ENCODE measurements at regions not wholly inside any gene's neighbourhood (a gene's known extent, or its start where the extent isn't known, plus 50 kb on each side); places are given as distances from the start of the nearest gene placed in this dataset.

DNA sequence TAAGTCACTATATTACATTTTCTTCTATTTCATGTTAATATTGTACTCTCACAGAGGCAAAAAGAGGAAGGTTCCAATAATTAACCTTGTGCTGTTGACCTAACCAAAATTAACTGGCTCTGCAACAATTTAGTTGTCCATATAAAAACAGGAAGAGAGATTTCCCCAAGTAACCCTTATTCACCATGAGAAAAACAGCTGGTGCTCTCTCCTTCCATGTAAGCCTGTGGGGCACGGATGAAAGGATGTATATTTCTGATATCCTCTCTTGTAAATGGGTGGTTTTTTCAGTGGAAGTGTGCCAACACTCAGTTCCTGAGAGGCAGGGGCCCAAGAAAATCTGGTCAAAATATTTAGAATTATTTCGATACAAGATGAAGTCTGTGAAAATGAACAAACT is 358.1 kb downstream of the CRPPA start:
- DNase-seq (ENCODE audit: low spot score): no peak

DNA sequence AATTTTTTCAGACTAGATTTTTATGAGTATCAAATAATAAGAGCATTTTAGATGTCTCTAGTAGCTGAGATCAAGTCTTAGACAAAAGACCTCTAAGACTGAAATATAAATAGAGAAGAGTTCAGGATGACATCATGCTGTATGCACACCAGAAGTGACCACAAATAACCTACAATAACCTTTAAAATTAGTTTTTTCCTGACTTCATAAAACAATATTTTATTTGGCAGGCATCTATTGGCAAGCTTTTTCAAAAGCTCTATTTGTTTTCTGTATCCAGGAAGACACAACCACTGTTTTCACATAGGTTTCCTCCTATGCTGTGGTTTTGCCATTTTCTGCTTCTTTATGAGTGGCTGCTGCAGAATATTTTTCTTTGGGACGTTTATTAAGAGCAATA is 359.1 kb downstream of the CRPPA start:
- peak; percentile 26 for DNase-seq (ENCODE audit: low spot score)

DNA sequence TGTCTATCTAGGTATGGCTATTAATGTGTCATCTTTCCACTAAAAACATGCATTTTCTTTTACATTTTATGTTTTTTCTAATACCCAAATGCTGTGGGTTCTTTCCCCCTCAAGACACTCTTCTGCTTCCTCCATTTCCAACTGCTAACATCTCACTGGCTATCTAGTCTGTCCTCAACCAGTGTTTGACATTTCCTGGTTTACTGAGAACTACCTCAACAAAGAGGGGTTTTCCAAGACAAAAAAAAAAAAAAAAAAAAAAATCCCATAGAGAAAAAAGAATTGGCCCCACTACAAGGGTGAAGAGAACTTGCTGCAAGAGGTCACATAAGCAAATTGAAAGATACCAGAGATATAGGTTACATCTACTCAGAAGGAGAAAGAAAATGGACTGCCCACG is 359.7 kb downstream of the CRPPA start:
- DNase-seq (ENCODE audit: low spot score): no peak

DNA sequence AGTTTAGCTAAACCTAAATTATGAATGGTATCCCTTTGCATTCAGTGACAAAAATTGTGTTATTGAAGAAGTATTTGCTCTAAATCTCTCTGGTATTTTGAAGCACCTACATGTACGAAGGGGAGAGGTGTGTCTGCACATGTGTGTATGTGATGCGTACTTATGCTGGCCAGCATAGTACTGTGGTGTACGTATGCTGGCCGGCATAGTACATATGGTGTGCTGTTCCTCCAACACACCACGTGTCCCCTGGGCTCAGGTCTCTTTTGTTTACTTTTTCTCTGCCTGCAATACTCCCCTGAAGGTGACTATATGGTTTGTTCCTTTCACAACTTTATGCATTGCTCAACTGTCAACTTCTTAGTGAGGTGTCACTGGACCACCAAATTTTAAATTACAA is 360.3 kb downstream of the CRPPA start:
- no peak for DNase-seq (ENCODE audit: low spot score)

DNA sequence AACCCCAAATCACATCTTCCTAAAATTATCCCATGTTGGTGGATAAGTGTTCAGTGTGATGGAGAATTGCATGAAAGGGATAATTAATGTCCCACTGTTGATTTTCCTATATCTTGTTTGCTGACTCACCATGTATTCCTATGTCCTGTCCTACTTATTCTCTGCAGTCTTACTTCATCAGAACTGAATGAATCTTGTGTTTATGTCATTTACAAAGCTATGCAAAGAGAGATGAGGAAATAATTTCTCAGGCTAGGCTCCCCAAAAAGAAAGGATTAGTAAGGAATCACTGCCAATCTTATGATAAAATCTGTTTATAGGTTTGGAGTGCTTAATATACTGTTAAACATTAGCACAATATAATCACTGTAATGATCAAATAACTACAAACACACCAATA is 360.8 kb downstream of the CRPPA start:
- DNase-seq (ENCODE audit: low spot score): peak; percentile 35

DNA sequence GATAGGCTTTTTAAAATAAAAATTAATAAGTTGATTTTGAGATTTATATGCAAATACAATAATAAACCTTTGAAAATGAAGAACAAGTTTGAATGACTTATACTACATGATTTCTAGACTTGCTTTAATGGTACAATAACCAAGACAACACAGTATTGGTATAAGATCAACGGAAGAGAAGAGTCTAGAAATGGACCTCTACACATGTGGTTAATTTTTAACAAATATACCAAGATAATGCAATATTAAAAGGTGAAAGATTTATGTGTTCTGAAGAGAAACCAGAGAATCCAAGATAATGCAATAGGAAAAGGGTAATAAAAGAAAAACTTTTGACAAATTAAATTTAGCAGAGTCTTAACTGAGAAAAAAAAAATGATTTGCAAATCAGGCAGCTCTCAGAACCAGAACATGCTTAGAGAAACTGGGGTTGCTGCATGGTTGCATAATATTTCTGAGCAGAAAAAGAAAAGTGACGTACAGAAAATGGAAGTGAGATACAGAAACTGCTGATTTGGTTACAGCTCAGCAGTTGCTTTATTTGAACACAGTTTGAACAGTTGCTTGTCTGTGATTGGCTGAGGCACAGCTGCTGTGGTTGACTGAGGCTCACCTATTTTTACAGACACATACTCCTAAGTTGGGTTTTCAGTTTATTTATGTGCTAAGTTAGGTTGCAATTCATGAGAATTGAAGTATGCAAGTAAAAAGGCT is 365.9 kb downstream of the CRPPA start:
- no peak for DNase-seq (ENCODE audit: low spot score)

DNA sequence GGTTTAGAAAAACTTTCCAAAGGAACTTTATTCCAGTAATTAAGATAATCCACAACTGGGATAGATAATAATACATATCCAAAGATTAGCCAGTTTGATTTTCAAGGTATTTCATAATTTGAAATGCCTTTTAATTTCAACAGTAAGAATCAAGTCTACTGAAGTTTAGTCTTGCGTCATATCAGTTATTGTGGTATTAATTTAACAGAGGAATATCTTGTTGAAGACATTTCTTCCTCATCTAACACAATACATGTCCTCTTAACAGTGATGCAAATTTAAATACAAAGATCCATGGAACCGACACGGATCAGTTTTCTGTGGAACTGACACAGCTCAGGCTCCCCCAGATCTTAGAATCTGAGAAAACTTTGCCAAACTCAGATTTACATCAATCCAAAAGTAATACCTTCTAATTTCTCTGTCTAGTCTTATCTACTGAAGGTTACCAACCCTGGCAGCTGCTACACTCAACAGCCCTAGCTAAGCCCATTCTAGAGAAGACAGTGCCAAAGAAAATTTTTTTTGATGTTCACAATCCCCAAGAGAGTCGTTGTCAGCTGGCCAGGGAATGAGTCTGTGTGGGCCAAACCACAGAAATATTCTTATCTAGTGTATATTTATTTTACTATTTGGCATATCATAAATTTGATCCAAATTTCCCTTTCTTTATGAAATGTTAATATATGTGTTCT is 365.2 kb upstream of the MEOX2 start:
- DNase-seq (ENCODE audit: low spot score): no peak

DNA sequence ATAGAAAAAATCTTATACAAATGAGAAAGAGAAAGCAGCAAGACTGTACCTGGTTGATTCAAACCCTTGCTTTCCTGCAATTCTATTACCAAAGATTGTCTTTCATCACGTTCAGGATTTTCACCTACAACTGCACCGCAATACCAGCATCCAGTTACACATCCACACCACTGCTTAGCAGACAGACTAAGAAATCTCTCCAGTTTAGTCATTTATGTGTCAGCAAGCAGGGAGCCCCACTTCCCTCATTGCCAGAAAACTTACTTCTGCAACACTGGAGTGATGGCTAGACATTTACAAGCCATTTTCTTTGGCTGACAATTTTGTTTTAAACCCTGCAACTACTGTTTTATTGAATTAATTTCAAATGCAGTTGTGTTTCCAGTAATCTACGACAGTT is 359.6 kb upstream of the MEOX2 start:
- DNase-seq (ENCODE audit: low spot score): no peak

DNA sequence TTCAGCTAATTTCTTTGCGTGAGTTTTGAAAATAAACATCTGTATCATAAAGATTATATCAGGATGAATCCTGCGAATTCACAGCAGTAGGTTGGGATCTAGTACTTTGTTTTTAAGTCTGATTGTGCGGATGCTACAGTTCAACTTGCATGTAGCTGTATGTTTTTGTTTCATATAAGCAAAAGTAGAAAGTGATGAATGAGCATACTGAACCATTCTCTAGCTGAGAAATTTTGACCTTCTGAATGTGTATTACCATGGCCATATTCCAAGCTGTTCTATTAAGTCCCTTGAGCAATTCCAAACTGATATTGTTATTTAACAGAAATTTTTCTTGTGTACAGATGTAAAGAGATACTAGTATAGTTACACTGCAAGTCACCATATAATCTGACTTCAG is 358.8 kb upstream of the MEOX2 start:
- no peak for DNase-seq (ENCODE audit: low spot score)

DNA sequence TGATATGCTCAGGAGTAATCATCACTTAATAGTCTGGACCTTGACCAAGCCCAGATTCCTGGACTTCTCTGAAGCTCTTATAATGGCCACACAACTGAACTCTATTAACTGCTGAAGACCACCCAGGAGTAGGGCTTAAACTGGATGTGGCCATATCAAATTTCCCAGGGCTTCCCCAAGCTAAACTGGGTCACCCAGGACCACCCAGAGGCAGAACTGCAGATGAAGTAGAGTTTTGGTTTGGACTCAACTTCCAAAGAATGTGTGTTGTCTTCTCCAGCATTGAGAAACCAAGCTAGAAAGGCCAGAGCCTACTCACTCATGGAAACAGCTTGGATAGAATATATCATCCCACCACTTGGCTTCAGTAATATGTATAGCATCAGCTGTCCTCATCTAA is 358.2 kb upstream of the MEOX2 start:
- DNase-seq (ENCODE audit: low spot score): no peak

DNA sequence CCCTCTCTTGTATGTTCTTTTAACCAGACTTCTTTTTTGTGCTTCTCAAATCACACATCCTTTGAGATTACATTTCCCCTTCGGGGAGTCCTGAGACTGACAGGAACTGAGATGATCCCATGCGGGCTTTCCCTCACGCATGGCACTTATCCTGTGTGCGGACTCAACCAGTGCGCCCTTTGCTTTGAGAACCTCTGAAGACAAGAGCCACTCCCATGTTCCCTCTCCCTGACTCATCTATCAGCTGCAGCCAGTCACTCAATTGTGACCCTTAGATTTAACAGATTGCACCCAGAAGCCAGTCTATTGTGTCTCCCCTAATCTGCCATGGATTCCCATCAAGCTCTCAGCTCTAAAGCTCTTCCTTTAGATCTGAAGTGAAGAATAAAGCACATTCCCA is 353.9 kb upstream of the MEOX2 start:
- no peak for DNase-seq (ENCODE audit: low spot score)

DNA sequence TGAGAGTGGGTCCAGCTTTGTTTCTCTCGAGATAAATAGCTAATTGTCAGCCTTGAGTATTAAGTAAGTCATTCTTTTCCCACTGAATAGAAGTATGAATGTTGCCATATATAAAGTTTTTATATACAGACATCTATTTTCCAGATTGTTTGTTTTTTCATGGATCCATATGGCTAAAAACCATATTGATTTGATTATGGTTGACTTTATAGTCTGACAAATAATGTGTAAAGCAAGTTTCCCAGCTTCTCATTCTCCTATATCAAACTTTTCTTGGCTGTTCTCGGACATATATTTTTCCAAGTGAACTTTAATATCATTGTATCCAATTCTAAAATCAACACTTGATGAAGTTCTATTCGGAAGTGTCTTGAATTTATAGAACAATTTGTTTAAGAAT is 352.4 kb upstream of the MEOX2 start:
- no peak for DNase-seq (ENCODE audit: low spot score)

DNA sequence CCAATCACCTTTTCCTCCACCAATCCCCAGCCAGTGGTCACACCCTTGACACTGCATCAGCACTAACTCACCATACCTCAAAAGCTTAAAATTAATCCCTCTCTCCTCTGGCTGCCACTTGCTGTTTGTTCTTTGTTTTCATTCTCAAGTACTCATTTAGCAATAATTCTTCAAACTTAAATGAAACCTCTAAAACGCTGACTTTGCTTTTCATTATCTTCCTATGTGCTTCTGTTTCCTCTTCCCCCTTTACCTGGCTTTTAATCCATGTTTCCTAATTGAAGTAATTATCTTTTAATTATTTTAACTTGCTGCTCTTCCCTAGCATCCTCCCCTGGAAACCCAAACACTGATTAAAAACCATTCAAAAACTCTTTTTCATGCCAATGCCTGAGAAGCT is 348.9 kb upstream of the MEOX2 start:
- DNase-seq (ENCODE audit: low spot score): no peak

DNA sequence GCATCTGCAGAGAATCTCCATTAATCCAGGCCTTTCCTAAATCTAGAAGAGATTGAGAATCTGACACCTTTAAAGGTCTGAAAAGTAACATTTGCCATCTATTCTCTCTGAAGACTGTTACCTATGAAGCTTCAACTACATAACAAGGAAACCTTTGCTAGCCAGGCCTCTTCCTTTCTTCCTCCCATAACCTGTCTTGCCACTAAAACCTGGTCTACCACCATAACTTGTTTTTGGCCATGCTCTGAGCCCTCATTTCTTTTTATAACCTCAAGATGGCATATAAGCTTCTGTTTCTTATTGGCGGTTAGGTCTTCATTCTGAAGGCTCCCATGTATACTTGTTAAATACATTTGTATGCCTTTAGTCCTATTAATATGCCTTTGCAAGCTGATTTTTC is 348.4 kb upstream of the MEOX2 start:
- no peak for DNase-seq (ENCODE audit: low spot score)

DNA sequence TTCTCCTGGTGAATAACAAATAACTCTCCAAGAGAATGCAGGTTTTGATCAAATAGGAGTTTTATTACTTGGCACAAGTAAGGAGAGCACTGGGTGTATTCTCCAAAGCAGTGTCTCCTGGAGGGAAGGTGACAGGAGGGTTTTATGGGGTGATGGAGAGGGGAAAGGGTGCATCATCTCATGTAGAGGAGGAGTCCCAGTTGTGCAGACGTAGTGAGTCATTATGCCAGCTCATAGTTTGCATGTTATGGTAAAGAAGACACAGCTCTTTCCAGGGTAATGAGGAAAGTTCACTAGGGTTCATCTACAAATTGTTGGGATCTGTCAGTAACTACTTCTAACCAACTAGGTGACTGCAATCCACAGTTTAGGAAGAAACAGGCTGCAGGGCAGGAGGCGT is 347.9 kb upstream of the MEOX2 start:
- no peak for DNase-seq (ENCODE audit: low spot score)

DNA sequence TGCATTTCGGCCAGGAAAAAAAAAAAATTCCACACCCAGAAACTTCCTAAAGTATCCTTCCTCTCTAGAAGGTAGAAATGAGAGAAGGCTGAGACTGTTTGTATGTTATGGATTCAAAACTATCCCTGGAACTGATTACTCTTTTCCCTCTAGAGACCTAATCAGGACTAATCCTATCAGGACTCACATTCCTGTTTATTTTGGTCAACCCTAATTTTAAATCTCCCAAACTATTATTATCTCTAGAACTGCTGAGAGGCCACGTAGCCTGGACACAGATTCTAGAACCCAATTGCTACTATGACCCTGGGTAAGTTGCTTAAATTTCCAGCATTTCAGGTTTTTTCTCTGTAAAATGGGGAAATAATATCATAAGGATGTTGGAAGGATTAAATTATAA is 346.8 kb upstream of the MEOX2 start:
- DNase-seq (ENCODE audit: low spot score): no peak

DNA sequence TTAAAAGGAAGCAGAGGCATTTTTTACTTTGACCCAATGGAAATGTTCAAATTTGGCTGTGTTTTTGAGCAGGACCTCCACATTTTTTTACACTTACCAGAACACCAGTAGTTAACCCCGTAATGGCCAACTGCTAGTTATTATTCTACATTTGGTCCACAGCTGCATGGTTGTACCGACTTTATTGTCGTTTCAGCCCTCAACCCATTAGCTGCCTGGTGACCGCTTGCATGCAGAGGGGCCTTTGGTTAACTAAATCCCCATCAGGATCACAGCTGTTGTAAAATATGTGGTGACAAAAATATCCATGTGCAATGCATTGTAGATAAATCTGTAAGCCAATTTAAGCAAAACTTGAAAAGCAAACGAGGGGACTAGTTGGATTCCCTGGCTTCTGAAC is 342.2 kb upstream of the MEOX2 start:
- no peak for DNase-seq (ENCODE audit: low spot score)

DNA sequence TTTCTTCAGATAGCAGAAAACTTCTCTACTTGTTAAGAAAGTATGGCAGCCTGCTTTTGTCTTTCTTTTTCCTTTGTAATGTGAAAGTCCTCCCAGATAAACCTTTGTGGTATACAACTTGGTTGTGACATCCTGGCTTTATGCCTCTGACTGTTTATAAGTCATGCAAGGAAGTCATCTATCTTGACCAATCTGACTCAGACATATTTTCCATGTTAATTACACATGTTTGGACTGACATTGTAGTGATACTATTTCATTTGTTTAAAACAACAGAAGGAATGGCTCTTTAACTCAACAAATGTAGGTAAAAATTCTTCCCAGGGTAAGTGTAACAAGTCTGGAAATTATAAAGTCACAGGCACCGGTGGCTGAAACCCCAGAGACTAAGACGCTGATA is 341.6 kb upstream of the MEOX2 start:
- DNase-seq (ENCODE audit: low spot score): no peak

DNA sequence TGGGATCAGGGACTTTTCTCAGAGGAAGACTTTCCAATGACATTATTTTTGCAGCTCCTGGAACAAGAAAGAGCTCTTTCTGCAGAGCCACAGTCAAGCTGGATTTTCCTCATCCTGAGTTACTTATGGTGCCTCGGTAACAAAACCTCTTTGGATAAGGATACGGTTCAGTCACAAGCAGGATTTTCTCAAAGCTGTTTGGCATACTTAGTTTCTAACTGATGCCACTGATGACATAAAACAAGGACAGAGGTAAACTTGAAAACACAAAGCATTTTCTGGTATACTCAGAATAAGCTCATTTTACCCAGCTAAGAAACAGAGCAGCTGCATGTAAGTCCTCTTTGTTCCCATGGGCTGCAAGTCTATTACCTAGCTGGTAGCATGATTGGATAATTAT is 340.9 kb upstream of the MEOX2 start:
- no peak for DNase-seq (ENCODE audit: low spot score)

DNA sequence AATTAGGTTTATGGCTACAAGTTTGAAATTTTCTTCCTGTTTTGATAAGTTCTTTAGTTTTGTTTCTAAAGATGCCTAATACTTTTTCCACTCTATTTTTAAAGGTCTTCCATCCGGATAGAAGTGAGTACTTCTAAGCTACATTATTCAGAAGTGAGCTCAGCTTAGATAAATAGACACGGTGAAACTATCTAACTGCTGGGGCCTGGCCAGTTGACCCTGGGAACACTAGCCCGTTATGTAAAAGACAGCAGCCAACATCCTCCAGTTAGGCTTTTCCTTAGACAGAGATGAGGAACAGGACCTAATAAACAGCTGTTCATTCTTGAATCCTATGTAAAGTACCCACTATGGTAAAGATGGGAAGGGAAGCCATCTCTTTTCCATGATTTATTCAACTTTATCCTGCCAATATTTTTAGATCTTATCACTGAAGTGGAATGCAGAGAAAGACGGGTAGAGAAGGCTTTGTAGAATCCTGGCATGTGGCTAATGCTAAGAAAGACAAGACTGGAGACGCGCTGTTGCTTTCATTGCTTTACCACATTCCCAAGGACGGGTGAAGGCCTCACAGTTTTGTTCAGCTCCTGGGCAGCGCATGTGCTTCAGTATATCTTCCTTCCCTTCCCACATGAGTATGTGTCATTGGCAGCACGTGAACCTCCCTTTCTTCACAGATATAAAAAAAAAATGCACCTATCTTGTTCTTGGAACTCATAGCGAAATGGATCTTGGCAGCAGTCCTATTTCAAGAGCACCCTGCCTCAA is 340.0 kb upstream of the MEOX2 start:
- DNase-seq (ENCODE audit: low spot score): no peak

DNA sequence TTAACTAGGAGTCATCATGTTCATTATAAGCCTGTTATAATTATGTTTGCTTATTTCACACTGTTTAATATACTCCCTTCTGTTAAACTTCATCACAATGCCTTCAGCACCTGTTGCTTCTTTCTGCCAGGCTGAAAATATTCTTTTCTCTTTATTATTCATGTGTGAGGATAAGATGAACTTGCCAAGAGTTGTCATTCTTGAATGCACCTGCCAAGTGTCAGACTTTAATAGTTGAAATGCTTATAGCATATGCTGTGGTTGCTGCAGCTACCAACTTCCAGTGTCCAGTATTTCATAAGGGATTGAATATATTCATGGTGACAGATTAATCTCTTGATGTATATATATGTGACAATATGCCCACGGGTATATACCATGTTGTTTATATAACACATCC is 339.2 kb upstream of the MEOX2 start:
- DNase-seq (ENCODE audit: low spot score): no peak

DNA sequence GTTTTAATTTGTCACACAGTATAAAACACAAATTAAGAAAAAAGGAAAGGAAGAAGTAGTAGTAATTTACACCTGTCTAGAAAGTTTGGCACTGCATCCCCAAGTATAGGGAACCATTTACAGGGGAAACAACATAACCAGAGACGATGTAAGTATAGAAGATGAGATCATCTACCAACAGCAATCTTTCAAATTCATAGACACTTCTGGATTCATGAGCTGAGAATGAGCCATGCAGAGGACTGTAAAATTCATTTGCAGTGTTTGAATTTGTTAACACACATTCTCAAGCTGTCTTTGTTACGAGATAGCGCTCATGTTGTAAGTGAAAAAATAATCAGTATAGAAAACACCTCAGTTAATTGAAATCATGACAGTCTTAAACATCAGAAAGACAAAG is 337.0 kb upstream of the MEOX2 start:
- DNase-seq (ENCODE audit: low spot score): no peak

DNA sequence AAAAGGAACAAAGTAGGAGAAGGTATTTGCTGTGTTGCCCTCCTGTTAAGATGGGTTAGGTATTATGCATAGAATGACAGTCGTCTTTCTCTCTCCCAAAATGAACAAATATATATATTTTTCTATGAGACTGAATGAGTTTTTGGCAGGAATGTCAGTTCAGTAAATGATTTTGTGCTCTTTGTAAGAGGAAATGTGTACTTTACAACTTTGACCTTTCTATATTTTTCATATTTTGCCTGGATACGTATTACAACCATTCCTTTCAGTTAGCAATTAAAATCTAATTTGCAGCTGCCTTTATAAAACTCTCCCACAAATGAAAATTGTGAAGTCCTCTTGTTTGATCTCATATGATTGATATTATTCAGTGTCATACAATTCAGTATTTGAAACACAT is 336.6 kb upstream of the MEOX2 start:
- DNase-seq (ENCODE audit: low spot score): no peak

Measured in HT-29 (cell line).